Thyroid gland (tissue), 4 donors: ENCODE measurements at regions not wholly inside any gene's neighbourhood (a gene's known extent, or its start where the extent isn't known, plus 50 kb on each side); places are given as distances from the start of the nearest gene placed in this dataset.

ENCODE experiments used
- DNase-seq, 2 donors: peaks; one replicate each; pipeline ENCODE4 v3.0.0-alpha.2; 2019
- H3K27ac ChIP-seq, 3 donors: fragments of 200-600 bp; sonication (generic); 1 replicate in 2 of 3; 2 replicates in 1 of 3; pipeline ENCODE4 v1.5.1; 2016 to 2019; ENCODE audit warnings: mild to moderate bottlenecking in 1 of 3, moderate library complexity in 1 of 3
- H3K27me3 ChIP-seq: fragments of 200-600 bp; sonication (generic); one replicate; pipeline ENCODE4 v1.5.1; 2019
- H3K36me3 ChIP-seq, 2 donors: fragments of 200-600 bp; sonication (generic); one replicate each; pipeline ENCODE4 v1.5.1; 2016 to 2019
- H3K4me1 ChIP-seq, 2 donors: fragments of 200-600 bp; sonication (generic); one replicate each; pipeline ENCODE4 v1.5.1; 2017 to 2019
- H3K4me3 ChIP-seq, 3 donors: fragments of 200-600 bp; sonication (generic); replicated peaks in 1 of 3; 1 replicate in 2 of 3; 2 replicates in 1 of 3; pipeline ENCODE4 v1.5.1; 2016; ENCODE audit warnings: mild to moderate bottlenecking in 1 of 3
- H3K9me3 ChIP-seq: fragments of 200-600 bp; sonication (generic); one replicate; pipeline ENCODE4 v1.5.1; 2017
- CTCF ChIP-seq, 6 experiments: fragments of 200-600 bp in 3 of 6; fragments of 450-650 bp in 3 of 6; sonication (generic) in 3 of 6; IDR thresholded peaks; one replicate each; pipeline ENCODE4 v1.5.1; 2016 to 2019; ENCODE audit warnings: antibody characterized with exemption in 6 of 6, mild to moderate bottlenecking in 2 of 6, inconsistent platforms in 1 of 6, moderate library complexity in 1 of 6
- POLR2A ChIP-seq, 2 donors: fragments of 450-650 bp; IDR thresholded peaks; one replicate each; pipeline ENCODE4 v1.6.1; 2017; ENCODE audit warnings: antibody characterized with exemption in 2 of 2, mild to moderate bottlenecking in 2 of 2, moderate library complexity in 1 of 2
- WGBS, 2 donors: methylation state at CpG; one replicate each; pipeline ENCODE4 v1.1.5; 2017; 5-methylcytosine and 5-hydroxymethylcytosine counted together
- intact Hi-C: fragments of 100-400 bp; cut with DNase I; formaldehyde crosslinking; loops from one replicate; pipeline ENCODE4 v1.15.1; 2023

DNA sequence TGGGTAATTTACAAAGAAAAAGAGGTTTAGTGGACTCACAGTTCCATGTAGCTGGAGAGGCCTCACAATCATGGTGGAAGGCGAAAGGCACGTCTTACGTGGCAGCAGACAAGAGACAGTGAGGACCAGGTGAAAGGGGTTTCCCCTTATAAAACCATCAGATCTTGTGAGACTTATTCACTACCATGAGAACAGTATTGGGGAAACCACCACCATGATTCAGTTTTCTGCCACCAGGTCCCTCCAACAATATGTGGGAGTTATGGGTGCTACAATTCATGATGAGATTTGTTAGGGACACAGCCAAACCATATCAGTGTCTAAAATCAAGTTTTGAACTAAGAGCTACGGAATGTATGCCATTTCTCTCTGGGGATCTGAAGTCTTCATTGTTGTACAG, 354.8 kb upstream of the C2CD4B start:
- H3K36me3 ChIP-seq = no peaks in the 10 kb centered on the region
- intact Hi-C loops = no loop called here
- no peaks in the 10 kb centered on the region for H3K9me3 ChIP-seq
- no peak overlapping the region for H3K4me3 ChIP-seq
- H3K27me3 ChIP-seq = no peaks in the 10 kb centered on the region
- TF ChIP-seq POLR2A (IDR thresholded peaks at IDR 0.05) = no peak
- no peak for TF ChIP-seq CTCF (IDR thresholded peaks at IDR 0.05)
- H3K27ac ChIP-seq = no peak overlapping the region
- H3K4me1 ChIP-seq = peaks cover 4 to 5% of the 10 kb centered on the region in 2 donors
- 71 to 86% methylated on average over 4 of the region's 4 CpGs for WGBS, 2 donors
- DNase-seq = no peak

DNA sequence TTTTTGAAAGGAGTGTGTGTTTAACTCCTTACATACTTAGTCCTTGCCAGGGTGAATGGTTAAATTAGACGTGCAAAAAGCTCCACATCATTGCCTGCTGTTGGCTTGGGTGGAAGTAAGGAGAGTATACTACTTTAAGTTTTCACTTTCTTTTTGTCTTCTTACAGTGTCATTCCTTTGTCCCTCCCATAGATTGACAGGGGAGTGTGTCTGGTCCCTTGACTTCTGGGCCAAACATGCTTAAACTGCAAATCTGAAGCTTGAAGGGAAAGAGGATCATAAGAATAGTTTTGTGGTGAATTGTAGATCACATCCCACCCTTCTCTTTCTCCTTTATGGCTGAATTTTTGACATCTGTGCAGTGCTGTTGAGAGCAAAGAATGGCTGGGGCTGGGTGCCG, 355.8 kb upstream of the C2CD4B start:
- no peak for DNase-seq
- intact Hi-C loops = no loop called here
- no peak overlapping the region for H3K27ac ChIP-seq
- TF ChIP-seq CTCF (IDR thresholded peaks at IDR 0.05) = no peak
- no peak for TF ChIP-seq POLR2A (IDR thresholded peaks at IDR 0.05)
- WGBS, 2 donors = 93 to 99% methylated on average over 2 of the region's 2 CpGs
- no peaks in the 10 kb centered on the region for H3K27me3 ChIP-seq
- H3K4me1 ChIP-seq = peaks cover 4 to 5% of the 10 kb centered on the region in 2 donors
- no peaks in the 10 kb centered on the region for H3K36me3 ChIP-seq
- H3K9me3 ChIP-seq = no peaks in the 10 kb centered on the region
- no peak overlapping the region for H3K4me3 ChIP-seq

- no peaks in the 10 kb centered on the region for H3K27me3 ChIP-seq
- no peak overlapping the region for H3K27ac ChIP-seq
- intact Hi-C loops = no loop called here
- H3K4me3 ChIP-seq = no peak overlapping the region
- H3K36me3 ChIP-seq = no peaks in the 10 kb centered on the region
- H3K4me1 ChIP-seq = peaks cover 4 to 5% of the 10 kb centered on the region in 2 donors
- no peak for DNase-seq
- 94% methylated on average over 2 of the region's 2 CpGs for WGBS, 2 donors
- H3K9me3 ChIP-seq = no peaks in the 10 kb centered on the region
- TF ChIP-seq CTCF (IDR thresholded peaks at IDR 0.05) (no peak), POLR2A (IDR thresholded peaks at IDR 0.05) (no peak)
Measured at GRCh38 chr15:62521396-62521795, 356.3 kb upstream of the C2CD4B start.

GRCh38 chr15:62524848-62525247, 359.8 kb upstream of the C2CD4B start:
- H3K36me3 ChIP-seq = no peaks in the 10 kb centered on the region
- 93 to 94% methylated on average over 4 of the region's 4 CpGs for WGBS, 2 donors
- no peaks in the 10 kb centered on the region for H3K27me3 ChIP-seq
- no peak overlapping the region for H3K27ac ChIP-seq
- intact Hi-C loops = no loop called here
- no peak for DNase-seq
- TF ChIP-seq CTCF (IDR thresholded peaks at IDR 0.05) = no peak
- no peak for TF ChIP-seq POLR2A (IDR thresholded peaks at IDR 0.05)
- no peaks in the 10 kb centered on the region for H3K9me3 ChIP-seq
- no peak overlapping the region for H3K4me3 ChIP-seq
- peaks cover 0 to 5% of the 10 kb centered on the region in 2 donors for H3K4me1 ChIP-seq

- Histone ChIP-seq H3K27ac (no peak overlapping the region), H3K36me3 (no peaks in the 10 kb centered on the region), H3K4me3 (no peak overlapping the region), H3K9me3 (no peaks in the 10 kb centered on the region), H3K27me3 (no peaks in the 10 kb centered on the region), H3K4me1 (peaks cover 0 to 3% of the 10 kb centered on the region in 2 donors)
- TF ChIP-seq CTCF (IDR thresholded peaks at IDR 0.05) (no peak), POLR2A (IDR thresholded peaks at IDR 0.05) (no peak)
- intact Hi-C loops = no loop called here
- WGBS, 2 donors = 79 to 94% methylated on average over 2 of the region's 2 CpGs
- DNase-seq = no peak
Measured at GRCh38 chr15:62527387-62527786, 362.3 kb upstream of the C2CD4B start.
